Keratinocyte (primary cell): ENCODE measurements at regions not wholly inside any gene's neighbourhood (a gene's known extent, or its start where the extent isn't known, plus 50 kb on each side); places are given as distances from the start of the nearest gene placed in this dataset.

Experiments
- DNase-seq: peaks from one replicate; pipeline ENCODE4 v3.0.0-alpha.2; 2011; ENCODE audit warnings: low read depth, missing footprints, low spot score
- FAIRE-seq: peaks from 2 replicates; lab custom pipeline; 2011; peaks lifted over from hg19 to GRCh38; lab: Jason Lieb, UNC
- H2AFZ ChIP-seq: 2 replicates; pipeline ENCODE4 v1.6.0; 2012; ENCODE audit warnings: low read length, control low read depth, inconsistent platforms; ENCODE audit not compliant: control insufficient read depth
- H3K27ac ChIP-seq: 2 replicates; pipeline ENCODE4 v1.5.1; 2011; ENCODE audit warnings: low read length; ENCODE audit not compliant: control insufficient read depth, insufficient read depth
- H3K27me3 ChIP-seq: 3 replicates; pipeline ENCODE4 v1.6.0; 2011; ENCODE audit warnings: low read length; ENCODE audit not compliant: control insufficient read depth, insufficient read depth; ENCODE audit errors: extremely low read depth
- H3K36me3 ChIP-seq, 2 experiments: 2 replicates in 1 of 2; 3 replicates in 1 of 2; pipeline ENCODE4 v1.5.1; 2011; ENCODE audit warnings: low read length in 2 of 2, mild to moderate bottlenecking in 1 of 2; ENCODE audit not compliant: control insufficient read depth in 2 of 2, insufficient read depth in 2 of 2; ENCODE audit errors: extremely low read depth in 1 of 2
- H3K4me1 ChIP-seq: 3 replicates; pipeline ENCODE4 v1.5.1; 2011; ENCODE audit warnings: low read length; ENCODE audit not compliant: control insufficient read depth, insufficient read depth; ENCODE audit errors: extremely low read depth
- H3K4me2 ChIP-seq: 3 replicates; pipeline ENCODE4 v1.6.0; 2011; ENCODE audit warnings: low read depth, low read length; ENCODE audit not compliant: control insufficient read depth, insufficient read depth; ENCODE audit errors: extremely low read depth
- H3K4me3 ChIP-seq, 3 experiments: fragments of 200-600 bp in 1 of 3; sonication (generic) in 1 of 3; 2 replicates in 2 of 3; 3 replicates in 1 of 3; pipeline ENCODE4 v1.5.1; 2011 to 2016; ENCODE audit warnings: low read length in 3 of 3, mild to moderate bottlenecking in 3 of 3, control low read depth in 2 of 3, inconsistent platforms in 1 of 3, low read depth in 1 of 3, mixed read lengths in 1 of 3, mixed run types in 1 of 3, moderate library complexity in 1 of 3; ENCODE audit not compliant: control insufficient read depth in 2 of 3, insufficient read depth in 2 of 3; ENCODE audit errors: extremely low read depth in 1 of 3
- H3K79me2 ChIP-seq: 2 replicates; pipeline ENCODE4 v1.6.0; 2012; ENCODE audit warnings: low read length; ENCODE audit not compliant: control insufficient read depth, insufficient read depth
- H3K9ac ChIP-seq: 3 replicates; pipeline ENCODE4 v1.6.0; 2011; ENCODE audit warnings: low read length; ENCODE audit not compliant: control insufficient read depth, insufficient read depth; ENCODE audit errors: extremely low read depth
- H3K9me1 ChIP-seq: 3 replicates; pipeline ENCODE4 v1.6.0; 2011; ENCODE audit warnings: low read length; ENCODE audit not compliant: control insufficient read depth, insufficient read depth; ENCODE audit errors: extremely low read depth
- H3K9me3 ChIP-seq: 2 replicates; pipeline ENCODE4 v1.5.1; 2012; ENCODE audit warnings: low read depth, low read length; ENCODE audit not compliant: control insufficient read depth
- H4K20me1 ChIP-seq: 3 replicates; pipeline ENCODE4 v1.6.0; 2011; ENCODE audit warnings: low read length; ENCODE audit not compliant: control insufficient read depth, insufficient read depth; ENCODE audit errors: extremely low read depth
- EZH2 ChIP-seq: IDR thresholded peaks from one replicate; pipeline ENCODE4 v1.6.1; 2012; ENCODE audit warnings: inconsistent platforms, mild to moderate bottlenecking, low read length, moderate library complexity
- dilution Hi-C: fragments of 300-500 bp; cut with MboI; formaldehyde crosslinking; loops from one replicate; pipeline ENCODE4 v1.7.0; 2020; ENCODE audit warnings: low sequenced_read_pairs; ENCODE audit not compliant: extremely low pct_ligation_motif_present
- TF ChIP-seq, protein P1 (sequence below), 3 experiments: IDR thresholded peaks in 1 of 3; conservative IDR thresholded peaks in 1 of 3; optimal IDR thresholded peaks in 1 of 3; 2 replicates in 2 of 3; 3 replicates in 1 of 3; pipeline versions ENCODE3 to v1.5.1; 2011; ENCODE audit warnings: low read length in 3 of 3, mild to moderate bottlenecking in 3 of 3, moderate library complexity in 2 of 3, control low read depth in 1 of 3, inconsistent platforms in 1 of 3; ENCODE audit not compliant: insufficient read depth in 2 of 3; ENCODE audit errors: extremely low read depth in 1 of 3

DNA sequence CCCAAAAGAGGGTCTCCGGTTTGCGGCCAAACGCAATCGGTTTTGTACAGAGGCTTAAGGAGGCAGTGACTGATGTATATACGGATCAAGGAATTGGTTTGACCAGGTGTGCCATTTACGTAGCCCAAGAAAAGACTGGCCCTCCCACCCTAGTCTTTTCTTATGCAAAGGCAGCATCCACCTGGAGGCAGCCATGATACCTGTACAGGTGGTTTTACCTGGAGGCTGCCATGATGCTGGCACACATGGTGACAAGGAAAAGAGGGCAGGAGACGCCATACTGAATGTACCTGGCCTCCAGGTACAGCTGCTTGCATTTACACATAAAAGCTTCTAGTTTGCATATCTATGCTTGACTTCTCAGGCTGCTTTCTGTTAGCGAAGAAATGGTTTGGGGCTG lies 917.7 kb upstream of the INTU start:
- Histone ChIP-seq H3K36me3 (no peaks in the 10 kb centered on the region), H3K4me1 (peaks cover 7% of the 10 kb centered on the region), H3K4me2 (no peak overlapping the region), H3K9ac (no peak overlapping the region), H3K9me1 (no peaks in the 10 kb centered on the region), H3K4me3 (no peak overlapping the region), H3K27ac (no peak overlapping the region), H3K27me3 (no peaks in the 10 kb centered on the region), H2AFZ (no peak overlapping the region), H3K79me2 (no peaks in the 10 kb centered on the region), H3K9me3 (no peaks in the 10 kb centered on the region), H4K20me1 (no peaks in the 10 kb centered on the region)
- dilution Hi-C loops, result no loop called here
- no peak for DNase-seq
- TF ChIP-seq, protein P1, sequence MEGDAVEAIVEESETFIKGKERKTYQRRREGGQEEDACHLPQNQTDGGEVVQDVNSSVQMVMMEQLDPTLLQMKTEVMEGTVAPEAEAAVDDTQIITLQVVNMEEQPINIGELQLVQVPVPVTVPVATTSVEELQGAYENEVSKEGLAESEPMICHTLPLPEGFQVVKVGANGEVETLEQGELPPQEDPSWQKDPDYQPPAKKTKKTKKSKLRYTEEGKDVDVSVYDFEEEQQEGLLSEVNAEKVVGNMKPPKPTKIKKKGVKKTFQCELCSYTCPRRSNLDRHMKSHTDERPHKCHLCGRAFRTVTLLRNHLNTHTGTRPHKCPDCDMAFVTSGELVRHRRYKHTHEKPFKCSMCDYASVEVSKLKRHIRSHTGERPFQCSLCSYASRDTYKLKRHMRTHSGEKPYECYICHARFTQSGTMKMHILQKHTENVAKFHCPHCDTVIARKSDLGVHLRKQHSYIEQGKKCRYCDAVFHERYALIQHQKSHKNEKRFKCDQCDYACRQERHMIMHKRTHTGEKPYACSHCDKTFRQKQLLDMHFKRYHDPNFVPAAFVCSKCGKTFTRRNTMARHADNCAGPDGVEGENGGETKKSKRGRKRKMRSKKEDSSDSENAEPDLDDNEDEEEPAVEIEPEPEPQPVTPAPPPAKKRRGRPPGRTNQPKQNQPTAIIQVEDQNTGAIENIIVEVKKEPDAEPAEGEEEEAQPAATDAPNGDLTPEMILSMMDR (optimal IDR thresholded peaks at IDR 0.05 in 1 of 3, IDR thresholded peaks at IDR 0.05 in 1 of 3, conservative IDR thresholded peaks at IDR 0.05 in 1 of 3; ENCODE audit: extremely low read depth in 1 of 3, insufficient read depth in 2 of 3, low read length in 3 of 3), result no peak
- TF ChIP-seq EZH2, result no peak
- no peak for FAIRE-seq

DNA sequence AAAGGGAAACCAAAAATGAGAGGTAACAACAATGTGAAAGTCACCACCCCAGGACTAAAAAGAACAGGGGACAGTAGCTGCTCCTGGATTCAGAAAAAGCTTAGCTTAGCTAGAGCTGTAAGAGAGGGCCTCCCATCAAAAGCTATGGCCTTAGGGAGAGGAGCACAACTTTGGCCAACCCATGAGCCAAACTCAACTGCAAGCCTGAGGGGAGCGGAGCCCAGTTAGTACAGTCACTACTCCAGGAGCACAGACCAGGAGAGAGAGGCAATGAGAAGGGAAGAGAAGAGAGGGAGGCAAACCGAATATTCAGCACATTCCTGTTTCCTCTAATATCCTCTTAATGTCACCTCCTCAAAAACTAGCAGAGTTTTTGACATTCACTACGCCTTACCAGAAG lies 917.1 kb upstream of the INTU start:
- H3K36me3 ChIP-seq, result no peaks in the 10 kb centered on the region
- TF ChIP-seq, protein P1 (optimal IDR thresholded peaks at IDR 0.05 in 1 of 3, IDR thresholded peaks at IDR 0.05 in 1 of 3, conservative IDR thresholded peaks at IDR 0.05 in 1 of 3; ENCODE audit: extremely low read depth in 1 of 3, insufficient read depth in 2 of 3, low read length in 3 of 3), result no peak
- TF ChIP-seq EZH2, result no peak
- no peaks in the 10 kb centered on the region for H3K79me2 ChIP-seq
- H4K20me1 ChIP-seq, result no peaks in the 10 kb centered on the region
- no peaks in the 10 kb centered on the region for H3K27me3 ChIP-seq
- no peaks in the 10 kb centered on the region for H3K9me3 ChIP-seq
- DNase-seq, result no peak
- no peak overlapping the region for H3K4me2 ChIP-seq
- H3K27ac ChIP-seq, result no peak overlapping the region
- dilution Hi-C loops, result no loop called here
- no peak overlapping the region for H3K4me3 ChIP-seq
- no peak overlapping the region for H2AFZ ChIP-seq
- H3K9ac ChIP-seq, result no peak overlapping the region
- FAIRE-seq, result no peak
- no peaks in the 10 kb centered on the region for H3K9me1 ChIP-seq
- peaks cover 6% of the 10 kb centered on the region for H3K4me1 ChIP-seq
